Fibroblast of lung (primary cell): ENCODE measurements at regions not wholly inside any gene's neighbourhood (a gene's known extent, or its start where the extent isn't known, plus 50 kb on each side); places are given as distances from the start of the nearest gene placed in this dataset.

ENCODE experiments used
- DNase-seq, 2 donors: peaks; one replicate each; pipeline versions ENCODE4 v3.0.0 to v3.0.0-alpha.2; 2010; ENCODE audit warnings: low read depth in 2 of 2
- H2AFZ ChIP-seq: 2 replicates; pipeline ENCODE4 v1.5.1; 2012; ENCODE audit warnings: low read length, control low read depth, inconsistent platforms
- H3K27ac ChIP-seq: 2 replicates; pipeline ENCODE4 v1.5.1; 2011; ENCODE audit warnings: low read length, control low read depth; ENCODE audit not compliant: insufficient read depth
- H3K27me3 ChIP-seq: 2 replicates; pipeline ENCODE4 v1.5.1; 2011; ENCODE audit warnings: mild to moderate bottlenecking, low read length; ENCODE audit not compliant: control insufficient read depth, insufficient read depth
- H3K36me3 ChIP-seq: 2 replicates; pipeline ENCODE4 v1.5.1; 2011; ENCODE audit warnings: low read length; ENCODE audit not compliant: control insufficient read depth, insufficient read depth
- H3K4me1 ChIP-seq: 2 replicates; pipeline ENCODE4 v1.5.1; 2011; ENCODE audit warnings: low read length; ENCODE audit not compliant: control insufficient read depth, insufficient read depth; ENCODE audit errors: extremely low read depth
- H3K4me2 ChIP-seq: 2 replicates; pipeline ENCODE4 v1.5.1; 2011; ENCODE audit warnings: low read length, control low read depth; ENCODE audit not compliant: insufficient read depth; ENCODE audit errors: extremely low read depth
- H3K4me3 ChIP-seq, 4 experiments: fragments of 200-600 bp in 1 of 4; sonication (generic) in 1 of 4; replicated peaks in 1 of 4; 2 replicates each; pipeline ENCODE4 v1.5.1; 2011 to 2016; ENCODE audit warnings: low read length in 4 of 4, low read depth in 3 of 4, mild to moderate bottlenecking in 3 of 4, control low read depth in 2 of 4, inconsistent platforms in 1 of 4, mixed read lengths in 1 of 4; ENCODE audit not compliant: insufficient read depth in 1 of 4; ENCODE audit errors: control extremely low read depth in 1 of 4
- H3K79me2 ChIP-seq: 2 replicates; pipeline ENCODE4 v1.5.1; 2012; ENCODE audit warnings: mild to moderate bottlenecking, low read length, inconsistent platforms; ENCODE audit not compliant: control insufficient read depth, insufficient read depth
- H3K9ac ChIP-seq: 2 replicates; pipeline ENCODE4 v1.5.1; 2011; ENCODE audit warnings: mild to moderate bottlenecking, low read length, control low read depth; ENCODE audit not compliant: insufficient read depth
- H3K9me3 ChIP-seq: 2 replicates; pipeline ENCODE4 v1.5.1; 2012; ENCODE audit warnings: low read depth, low read length; ENCODE audit not compliant: control insufficient read depth, insufficient read depth
- H4K20me1 ChIP-seq: 2 replicates; pipeline ENCODE4 v1.5.1; 2011; ENCODE audit warnings: low read length; ENCODE audit not compliant: control insufficient read depth, insufficient read depth; ENCODE audit errors: extremely low read depth
- EZH2 ChIP-seq: IDR thresholded peaks from 2 replicates; pipeline ENCODE4 v1.5.1; 2012; ENCODE audit warnings: low read length, control low read depth, mild to moderate bottlenecking; ENCODE audit errors: missing control alignments
- TF ChIP-seq, protein P1 (sequence below), 2 donors: IDR thresholded peaks in 1 of 2; conservative IDR thresholded peaks in 1 of 2; 1 replicate in 1 of 2; 2 replicates in 1 of 2; pipeline ENCODE4 v1.5.1; 2011 to 2012; ENCODE audit warnings: low read length in 2 of 2, control low read depth in 1 of 2, inconsistent platforms in 1 of 2, low read depth in 1 of 2, mild to moderate bottlenecking in 1 of 2

DNA sequence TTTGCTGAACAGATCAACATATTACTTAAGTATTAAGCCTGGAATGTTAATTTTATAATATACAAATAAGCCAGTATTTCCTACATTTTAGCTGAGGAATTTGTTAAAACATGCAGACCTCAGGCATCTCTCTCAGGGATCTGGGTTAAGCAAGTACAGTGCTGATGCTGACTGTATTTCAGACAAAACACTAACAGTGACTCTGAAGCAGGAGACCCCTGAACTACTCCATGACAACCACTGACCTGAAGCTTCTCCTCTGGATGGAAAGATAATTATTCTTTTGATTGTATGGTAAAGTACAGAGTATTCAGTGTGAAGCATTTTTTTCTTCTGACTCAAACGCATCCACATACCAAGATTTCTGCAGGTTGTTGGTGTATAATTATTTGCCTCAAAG, 680.8 kb downstream of the LIG4 start:
- Histone ChIP-seq H3K27ac (no peak overlapping the region), H2AFZ (no peak overlapping the region), H4K20me1 (no peaks in the 10 kb centered on the region), H3K36me3 (no peaks in the 10 kb centered on the region), H3K9ac (no peak overlapping the region), H3K4me3 (no peak overlapping the region), H3K79me2 (no peaks in the 10 kb centered on the region), H3K4me2 (no peak overlapping the region), H3K9me3 (no peaks in the 10 kb centered on the region), H3K4me1 (no peaks in the 10 kb centered on the region), H3K27me3 (no peaks in the 10 kb centered on the region)
- DNase-seq: peak in 1 of 2 donors; percentile 40
- TF ChIP-seq, protein P1, sequence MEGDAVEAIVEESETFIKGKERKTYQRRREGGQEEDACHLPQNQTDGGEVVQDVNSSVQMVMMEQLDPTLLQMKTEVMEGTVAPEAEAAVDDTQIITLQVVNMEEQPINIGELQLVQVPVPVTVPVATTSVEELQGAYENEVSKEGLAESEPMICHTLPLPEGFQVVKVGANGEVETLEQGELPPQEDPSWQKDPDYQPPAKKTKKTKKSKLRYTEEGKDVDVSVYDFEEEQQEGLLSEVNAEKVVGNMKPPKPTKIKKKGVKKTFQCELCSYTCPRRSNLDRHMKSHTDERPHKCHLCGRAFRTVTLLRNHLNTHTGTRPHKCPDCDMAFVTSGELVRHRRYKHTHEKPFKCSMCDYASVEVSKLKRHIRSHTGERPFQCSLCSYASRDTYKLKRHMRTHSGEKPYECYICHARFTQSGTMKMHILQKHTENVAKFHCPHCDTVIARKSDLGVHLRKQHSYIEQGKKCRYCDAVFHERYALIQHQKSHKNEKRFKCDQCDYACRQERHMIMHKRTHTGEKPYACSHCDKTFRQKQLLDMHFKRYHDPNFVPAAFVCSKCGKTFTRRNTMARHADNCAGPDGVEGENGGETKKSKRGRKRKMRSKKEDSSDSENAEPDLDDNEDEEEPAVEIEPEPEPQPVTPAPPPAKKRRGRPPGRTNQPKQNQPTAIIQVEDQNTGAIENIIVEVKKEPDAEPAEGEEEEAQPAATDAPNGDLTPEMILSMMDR (conservative IDR thresholded peaks at IDR 0.05 in 1 of 2, IDR thresholded peaks at IDR 0.05 in 1 of 2; ENCODE audit: low read depth in 1 of 2, low read length in 2 of 2): no peak
- no peak for TF ChIP-seq EZH2

GRCh38 chr13:107531816-107532215, 683.5 kb downstream of the LIG4 start:
- H3K27ac ChIP-seq: no peak overlapping the region
- H3K4me3 ChIP-seq: no peak overlapping the region
- no peak for DNase-seq
- H3K9me3 ChIP-seq: no peaks in the 10 kb centered on the region
- H3K4me2 ChIP-seq: no peak overlapping the region
- TF ChIP-seq EZH2: no peak
- TF ChIP-seq, protein P1 (conservative IDR thresholded peaks at IDR 0.05 in 1 of 2, IDR thresholded peaks at IDR 0.05 in 1 of 2; ENCODE audit: low read depth in 1 of 2, low read length in 2 of 2): no peak
- H3K9ac ChIP-seq: no peak overlapping the region
- no peaks in the 10 kb centered on the region for H4K20me1 ChIP-seq
- H2AFZ ChIP-seq: no peak overlapping the region
- H3K4me1 ChIP-seq: no peaks in the 10 kb centered on the region
- H3K36me3 ChIP-seq: no peaks in the 10 kb centered on the region
- no peaks in the 10 kb centered on the region for H3K27me3 ChIP-seq
- no peaks in the 10 kb centered on the region for H3K79me2 ChIP-seq

- H3K9me3 ChIP-seq: no peaks in the 10 kb centered on the region
- no peaks in the 10 kb centered on the region for H3K36me3 ChIP-seq
- H3K79me2 ChIP-seq: no peaks in the 10 kb centered on the region
- H3K27ac ChIP-seq: no peak overlapping the region
- no peaks in the 10 kb centered on the region for H3K4me1 ChIP-seq
- H2AFZ ChIP-seq: no peak overlapping the region
- DNase-seq: no peak
- H4K20me1 ChIP-seq: no peaks in the 10 kb centered on the region
- no peak overlapping the region for H3K4me2 ChIP-seq
- H3K27me3 ChIP-seq: no peaks in the 10 kb centered on the region
- H3K4me3 ChIP-seq: no peak overlapping the region
- TF ChIP-seq EZH2: no peak
- TF ChIP-seq, protein P1 (conservative IDR thresholded peaks at IDR 0.05 in 1 of 2, IDR thresholded peaks at IDR 0.05 in 1 of 2; ENCODE audit: low read depth in 1 of 2, low read length in 2 of 2): no peak
- H3K9ac ChIP-seq: no peak overlapping the region
Measured at GRCh38 chr13:107531180-107531579, 684.2 kb downstream of the LIG4 start.
